T-cell (primary cell): ENCODE measurements at regions not wholly inside any gene's neighbourhood (a gene's known extent, or its start where the extent isn't known, plus 50 kb on each side); places are given as distances from the start of the nearest gene placed in this dataset.

ENCODE experiments used
- ATAC-seq, 4 experiments: fragments of 200-7000 bp in 3 of 4; fragments of 150-1000 bp in 1 of 4; cut with Tn5 transposase; replicated peaks in 1 of 4; 1 replicate in 3 of 4; 2 replicates in 1 of 4; pipeline ENCODE4 v1.10.0; 2021; ENCODE audit warnings: moderate library complexity in 3 of 4, mild to moderate bottlenecking in 2 of 4, moderate number of reproducible peaks in 1 of 4
- CTCF ChIA-PET, 2 donors: fragments of 300-600 bp; sonication (Branson Sonifier 250); formaldehyde crosslinking; loops; one replicate each; lab custom pipeline; 2022; ENCODE audit warnings: antibody characterized with exemption in 2 of 2; lab: Charles Lee
- POLR2A ChIA-PET, 2 donors: fragments of 300-600 bp; sonication (Branson Sonifier 250); formaldehyde crosslinking; loops; one replicate each; lab custom pipeline; 2022; ENCODE audit warnings: antibody characterized with exemption in 2 of 2; lab: Charles Lee
- DNase-seq, 35 experiments: peaks; one replicate each; pipeline versions ENCODE4 v3.0.0 to v3.0.0-alpha.2; 2013 to 2023
- H3K27ac ChIP-seq: one replicate; pipeline ENCODE4 v1.5.1; 2013; ENCODE audit warnings: low read length
- H3K27me3 ChIP-seq, 2 experiments: replicated peaks in 1 of 2; 1 replicate in 1 of 2; 2 replicates in 1 of 2; pipeline versions ENCODE4 v1.6.1 to v1.7.0; 2013; ENCODE audit warnings: low read length in 1 of 2, mixed read lengths in 1 of 2; ENCODE audit not compliant: control insufficient read depth in 2 of 2, insufficient read depth in 2 of 2; ENCODE audit errors: extremely low read depth in 1 of 2
- H3K36me3 ChIP-seq, 2 donors: 1 replicate in 1 of 2; 2 replicates in 1 of 2; pipeline versions ENCODE4 v1.6.1 to v1.7.0; 2013; ENCODE audit warnings: low read length in 1 of 2; ENCODE audit not compliant: control insufficient read depth in 2 of 2, insufficient read depth in 1 of 2; ENCODE audit errors: extremely low read depth in 1 of 2
- H3K4me1 ChIP-seq, 2 experiments: 1 replicate in 1 of 2; 2 replicates in 1 of 2; pipeline versions ENCODE4 v1.6.1 to v1.7.0; 2013; ENCODE audit warnings: low read length in 2 of 2, mixed read lengths in 1 of 2; ENCODE audit not compliant: insufficient read depth in 2 of 2, control insufficient read depth in 1 of 2; ENCODE audit errors: extremely low read depth in 1 of 2
- H3K4me3 ChIP-seq, 2 donors: 1 replicate in 1 of 2; 2 replicates in 1 of 2; pipeline versions ENCODE4 v1.5.1 to v1.7.0; 2013; ENCODE audit warnings: mild to moderate bottlenecking in 2 of 2, low read length in 1 of 2, moderate library complexity in 1 of 2; ENCODE audit not compliant: control insufficient read depth in 1 of 2; ENCODE audit errors: extremely low read depth in 1 of 2
- H3K9me3 ChIP-seq: 2 replicates; pipeline ENCODE4 v1.7.0; 2013
- H3K27ac Mint-ChIP-seq, 2 donors: one replicate each; pipeline ENCODE4 v1.8.0; 2020 to 2021; ENCODE audit warnings: mild to moderate bottlenecking in 2 of 2, mixed read lengths in 2 of 2
- H3K27me3 Mint-ChIP-seq, 2 donors: one replicate each; pipeline ENCODE4 v1.8.0; 2021 to 2022; ENCODE audit warnings: mixed read lengths in 2 of 2
- H3K36me3 Mint-ChIP-seq: one replicate; pipeline ENCODE4 v1.8.0; 2021; ENCODE audit warnings: mixed read lengths
- H3K4me1 Mint-ChIP-seq, 3 donors: one replicate each; pipeline ENCODE4 v1.8.0; 2020 to 2022; ENCODE audit warnings: mixed read lengths in 3 of 3, mild to moderate bottlenecking in 1 of 3
- H3K4me3 Mint-ChIP-seq, 3 donors: one replicate each; pipeline ENCODE4 v1.8.0; 2020 to 2022; ENCODE audit warnings: mild to moderate bottlenecking in 3 of 3, mixed read lengths in 3 of 3, moderate library complexity in 3 of 3
- H3K9me3 Mint-ChIP-seq, 3 donors: one replicate each; pipeline ENCODE4 v1.8.0; 2020 to 2022; ENCODE audit warnings: mixed read lengths in 3 of 3
- WGBS: methylation state at CpG from one replicate; pipeline ENCODE4 v1.1.5; 2013; ENCODE audit warnings: missing lambda C conversion rate; ENCODE audit not compliant: insufficient coverage; 5-methylcytosine and 5-hydroxymethylcytosine counted together

DNA sequence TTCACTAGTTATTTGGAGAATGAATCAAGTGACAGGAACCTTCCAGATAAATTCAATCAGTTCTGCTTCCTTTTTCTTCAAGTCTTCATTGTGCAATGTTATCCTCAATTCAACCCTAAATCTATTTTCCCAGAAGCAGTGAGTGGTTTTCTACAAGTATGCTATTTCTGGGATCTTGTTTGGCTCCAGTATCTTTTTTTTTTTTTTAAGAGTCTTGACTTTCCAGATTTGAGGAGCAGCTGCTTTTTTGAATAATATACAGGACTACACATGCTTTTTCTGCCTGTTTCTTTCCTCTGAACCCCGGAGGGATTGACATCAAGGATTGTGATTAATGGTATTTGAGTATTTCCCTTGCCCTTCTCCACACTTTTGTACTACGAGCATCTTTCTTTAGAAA lies 339.2 kb upstream of the JAG1 start:
- Mint-ChIP-seq H3K4me1 (no peaks in the 10 kb centered on the region), H3K27ac (no peak overlapping the region), H3K36me3 (no peaks in the 10 kb centered on the region), H3K4me3 (no peak overlapping the region), H3K27me3 (no peaks in the 10 kb centered on the region), H3K9me3 (peaks cover 0 to 4% (median 3%) of the 10 kb centered on the region in 3 donors)
- WGBS = no CpG with 5 or more reads among the region's 2 CpGs
- ChIA-PET CTCF (no interaction called here), POLR2A (no interaction called here)
- no peak overlapping the region for H3K27ac ChIP-seq
- no peak overlapping the region for H3K4me3 ChIP-seq
- H3K4me1 ChIP-seq = no peaks in the 10 kb centered on the region
- no peaks in the 10 kb centered on the region for H3K27me3 ChIP-seq
- DNase-seq (no peak), ATAC-seq (no peak)
- H3K36me3 ChIP-seq = no peaks in the 10 kb centered on the region
- H3K9me3 ChIP-seq = no peaks in the 10 kb centered on the region

DNA sequence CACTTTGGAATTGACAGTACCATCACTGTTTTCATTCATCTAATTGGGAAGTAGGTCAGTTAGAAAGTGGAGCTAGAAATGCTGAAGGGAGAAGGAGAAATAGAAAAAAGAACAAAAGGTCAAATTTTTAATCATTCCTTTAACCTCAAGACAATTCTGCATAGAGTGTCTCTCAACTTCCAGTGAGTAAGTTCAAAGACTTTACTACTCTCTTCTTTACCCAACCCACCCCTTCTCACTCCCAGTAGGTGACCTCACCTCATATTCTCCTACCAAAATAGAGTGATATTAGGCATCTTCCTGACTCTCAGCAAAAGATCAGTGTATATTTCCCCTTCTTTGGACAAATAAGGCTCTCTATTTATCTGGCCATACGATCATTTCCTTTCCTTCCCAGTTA lies 340.0 kb upstream of the JAG1 start:
- H3K36me3 Mint-ChIP-seq = no peaks in the 10 kb centered on the region
- POLR2A ChIA-PET = no interaction called here
- no peaks in the 10 kb centered on the region for H3K4me1 Mint-ChIP-seq
- no peaks in the 10 kb centered on the region for H3K4me1 ChIP-seq
- no peak overlapping the region for H3K4me3 ChIP-seq
- CTCF ChIA-PET = no interaction called here
- H3K27ac Mint-ChIP-seq = no peak overlapping the region
- H3K9me3 Mint-ChIP-seq = peaks cover 2 to 4% (median 3%) of the 10 kb centered on the region in 3 donors
- no peaks in the 10 kb centered on the region for H3K27me3 ChIP-seq
- no peaks in the 10 kb centered on the region for H3K9me3 ChIP-seq
- no peaks in the 10 kb centered on the region for H3K36me3 ChIP-seq
- 71% methylated on average over 1 of the region's 1 CpG for WGBS
- no peaks in the 10 kb centered on the region for H3K27me3 Mint-ChIP-seq
- no peak overlapping the region for H3K4me3 Mint-ChIP-seq
- H3K27ac ChIP-seq = no peak overlapping the region
- DNase-seq (no peak), ATAC-seq (no peak)

DNA sequence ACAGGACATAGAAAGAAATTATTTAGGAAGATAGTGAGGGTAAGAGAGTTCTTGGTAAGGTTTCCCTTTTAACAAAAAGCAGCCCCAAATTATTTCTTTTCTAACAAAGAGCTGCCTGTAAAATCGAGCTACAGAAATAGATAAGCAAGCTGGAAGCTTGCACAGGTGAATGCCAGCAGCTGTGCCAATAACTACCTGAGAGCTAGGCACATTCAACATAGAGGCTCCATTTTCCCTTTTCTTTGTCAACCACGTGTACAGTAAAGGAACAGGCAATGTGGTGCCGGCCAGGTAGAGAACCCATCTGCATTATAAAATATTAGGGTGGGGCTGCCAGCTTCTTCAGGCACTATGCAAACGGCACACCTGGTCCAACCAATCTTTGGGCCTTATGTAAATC lies 341.6 kb upstream of the JAG1 start:
- CTCF ChIA-PET = no interaction called here
- no peaks in the 10 kb centered on the region for H3K4me1 ChIP-seq
- H3K36me3 Mint-ChIP-seq = no peaks in the 10 kb centered on the region
- 32% methylated on average over 2 of the region's 4 CpGs for WGBS
- H3K4me3 Mint-ChIP-seq = no peak overlapping the region
- no peaks in the 10 kb centered on the region for H3K27me3 ChIP-seq
- no peak for ATAC-seq
- no peaks in the 10 kb centered on the region for H3K4me1 Mint-ChIP-seq
- POLR2A ChIA-PET = no interaction called here
- H3K36me3 ChIP-seq = no peaks in the 10 kb centered on the region
- no peak overlapping the region for H3K27ac Mint-ChIP-seq
- peaks cover 7 to 10% (median 8%) of the 10 kb centered on the region in 3 donors for H3K9me3 Mint-ChIP-seq
- no peaks in the 10 kb centered on the region for H3K9me3 ChIP-seq
- DNase-seq = no peak
- no peak overlapping the region for H3K4me3 ChIP-seq
- no peak overlapping the region for H3K27ac ChIP-seq
- no peaks in the 10 kb centered on the region for H3K27me3 Mint-ChIP-seq

DNA sequence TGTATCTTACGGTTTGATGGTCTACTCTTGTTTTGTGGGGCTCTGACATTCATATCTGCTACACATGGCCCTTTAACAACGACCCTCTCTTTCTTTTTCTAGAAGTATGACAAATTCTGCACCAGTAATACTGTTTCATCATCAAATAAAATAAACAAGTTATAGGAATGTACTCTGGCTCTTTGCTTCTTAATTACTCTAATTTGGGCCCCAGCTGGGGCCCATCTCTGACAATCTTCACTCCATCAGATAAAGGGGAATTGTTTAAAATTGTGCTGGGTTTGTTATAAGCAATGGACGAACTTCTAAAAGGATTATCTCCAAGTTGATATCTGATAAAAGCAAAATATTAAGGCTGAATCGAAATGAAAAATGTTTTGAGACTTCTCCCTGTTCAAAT lies 343.6 kb upstream of the JAG1 start:
- Histone ChIP-seq H3K4me3 (no peak overlapping the region), H3K9me3 (no peaks in the 10 kb centered on the region), H3K4me1 (no peaks in the 10 kb centered on the region), H3K27ac (no peak overlapping the region), H3K27me3 (no peaks in the 10 kb centered on the region), H3K36me3 (no peaks in the 10 kb centered on the region)
- Mint-ChIP-seq H3K36me3 (no peaks in the 10 kb centered on the region), H3K27ac (no peak overlapping the region), H3K4me1 (no peaks in the 10 kb centered on the region), H3K9me3 (peaks cover 6 to 8% (median 7%) of the 10 kb centered on the region in 3 donors), H3K27me3 (no peaks in the 10 kb centered on the region), H3K4me3 (no peak overlapping the region)
- no peak for ATAC-seq
- WGBS = no CpG with 5 or more reads among the region's 4 CpGs
- no peak for DNase-seq
- POLR2A ChIA-PET = no interaction called here
- CTCF ChIA-PET = no interaction called here

DNA sequence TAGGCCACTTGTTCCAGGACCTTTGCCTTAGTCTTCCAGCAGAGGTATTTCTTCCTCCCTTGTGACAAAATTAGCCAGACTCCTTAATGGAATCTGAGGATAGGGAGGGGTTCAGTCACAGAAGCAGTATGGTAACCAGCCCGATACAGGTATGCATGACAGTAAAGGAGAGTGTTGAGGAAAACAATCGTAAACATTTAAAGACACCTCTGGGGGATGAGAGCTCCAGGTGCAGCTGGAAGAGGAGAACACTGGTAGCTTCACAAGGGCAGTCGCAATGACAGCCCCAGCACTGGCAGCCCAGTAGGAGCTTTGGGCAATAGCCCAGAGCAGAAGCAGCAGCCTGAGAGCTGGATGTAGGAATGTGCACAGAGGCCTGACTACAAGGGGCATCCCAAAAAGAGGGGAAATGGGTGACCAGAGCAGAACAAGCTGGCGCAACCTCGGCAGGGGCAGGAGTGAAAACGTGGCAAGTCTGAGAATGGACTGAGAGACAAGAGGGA lies 344.9 kb upstream of the JAG1 start:
- POLR2A ChIA-PET = no interaction called here
- CTCF ChIA-PET = no interaction called here
- no peaks in the 10 kb centered on the region for H3K27me3 Mint-ChIP-seq
- H3K9me3 Mint-ChIP-seq = peaks cover 6 to 10% (median 8%) of the 10 kb centered on the region in 3 donors
- no peak for ATAC-seq
- no peaks in the 10 kb centered on the region for H3K27me3 ChIP-seq
- H3K36me3 ChIP-seq = no peaks in the 10 kb centered on the region
- H3K36me3 Mint-ChIP-seq = no peaks in the 10 kb centered on the region
- no peaks in the 10 kb centered on the region for H3K4me1 Mint-ChIP-seq
- H3K9me3 ChIP-seq = no peaks in the 10 kb centered on the region
- no peak for DNase-seq
- no peaks in the 10 kb centered on the region for H3K4me1 ChIP-seq
- H3K27ac Mint-ChIP-seq = no peak overlapping the region
- H3K27ac ChIP-seq = no peak overlapping the region
- 93% methylated on average over 6 of the region's 6 CpGs for WGBS
- H3K4me3 ChIP-seq = no peak overlapping the region
- H3K4me3 Mint-ChIP-seq = no peak overlapping the region

DNA sequence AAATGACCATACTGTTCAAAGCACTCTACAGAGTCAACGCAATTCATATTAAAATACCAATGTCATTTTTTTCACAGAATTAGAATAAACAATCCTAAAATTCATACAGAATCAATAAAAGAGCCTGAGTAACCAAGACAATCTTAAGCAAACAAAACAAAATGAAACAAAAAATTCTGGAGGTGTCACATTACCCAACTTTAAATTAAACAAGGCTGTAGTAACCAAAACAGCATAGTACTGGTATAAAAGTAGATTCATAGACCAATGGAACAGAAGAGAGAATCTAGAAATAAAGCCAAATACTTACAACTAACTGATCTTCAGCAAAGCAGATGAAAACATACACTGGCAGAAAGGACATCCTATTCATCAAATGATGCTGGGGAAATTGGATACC lies 346.9 kb upstream of the JAG1 start:
- H3K4me3 Mint-ChIP-seq = no peak overlapping the region
- H3K27ac Mint-ChIP-seq = no peak overlapping the region
- no peak for DNase-seq
- Histone ChIP-seq H3K9me3 (no peaks in the 10 kb centered on the region), H3K36me3 (no peaks in the 10 kb centered on the region), H3K27me3 (no peaks in the 10 kb centered on the region), H3K4me3 (no peak overlapping the region), H3K27ac (no peak overlapping the region), H3K4me1 (no peaks in the 10 kb centered on the region)
- peaks cover 6 to 10% (median 8%) of the 10 kb centered on the region in 3 donors for H3K9me3 Mint-ChIP-seq
- CTCF ChIA-PET = no interaction called here
- H3K36me3 Mint-ChIP-seq = no peaks in the 10 kb centered on the region
- WGBS = no CpG with 5 or more reads among the region's 1 CpG
- H3K27me3 Mint-ChIP-seq = no peaks in the 10 kb centered on the region
- no peaks in the 10 kb centered on the region for H3K4me1 Mint-ChIP-seq
- POLR2A ChIA-PET = no interaction called here
- no peak for ATAC-seq

DNA sequence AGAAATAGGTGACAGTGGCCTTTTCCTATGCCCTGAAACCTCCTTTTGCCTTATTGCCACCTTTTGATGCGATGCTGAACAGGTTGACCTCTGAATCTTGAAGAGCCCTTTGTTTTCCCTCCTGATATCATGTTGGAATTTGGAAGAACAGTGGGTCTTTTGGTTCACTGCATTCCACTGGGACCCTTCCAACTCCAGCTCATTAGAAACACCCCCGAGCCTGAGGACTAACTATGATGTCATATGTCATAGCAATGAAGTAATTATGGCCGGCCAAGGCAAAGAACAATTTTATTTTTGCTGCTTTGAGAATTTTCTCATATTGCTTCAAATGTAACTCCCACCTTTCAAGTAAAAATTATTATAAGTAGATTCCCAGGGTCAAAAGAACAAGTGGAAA lies 353.4 kb upstream of the JAG1 start:
- CTCF ChIA-PET = no interaction called here
- Histone ChIP-seq H3K9me3 (no peaks in the 10 kb centered on the region), H3K27ac (no peak overlapping the region), H3K36me3 (no peaks in the 10 kb centered on the region), H3K27me3 (no peaks in the 10 kb centered on the region), H3K4me1 (no peaks in the 10 kb centered on the region), H3K4me3 (no peak overlapping the region)
- Mint-ChIP-seq H3K27me3 (no peaks in the 10 kb centered on the region), H3K36me3 (no peaks in the 10 kb centered on the region), H3K9me3 (peaks cover 0 to 14% (median 8%) of the 10 kb centered on the region in 3 donors), H3K27ac (no peak overlapping the region), H3K4me3 (no peak overlapping the region), H3K4me1 (no peaks in the 10 kb centered on the region)
- POLR2A ChIA-PET = no interaction called here
- ATAC-seq (no peak), DNase-seq (no peak)
- WGBS = no CpG with 5 or more reads among the region's 3 CpGs
